Esophagus muscularis mucosa (tissue), 4 donors: ENCODE measurements at regions not wholly inside any gene's neighbourhood (a gene's known extent, or its start where the extent isn't known, plus 50 kb on each side); places are given as distances from the start of the nearest gene placed in this dataset.
"Not testable (repeated sequence)": the region's sequence is repeated elsewhere in the genome, so short reads cannot be mapped to it uniquely, and the experiment has no call there.

Experiments
- DNase-seq: peaks from one replicate; pipeline ENCODE4 v3.0.0-alpha.2; 2017; ENCODE audit errors: extremely low spot score
- H3K27ac ChIP-seq, 4 donors: fragments of 200-600 bp; sonication (generic); replicated peaks in 1 of 4; 1 replicate in 3 of 4; 2 replicates in 1 of 4; pipeline ENCODE4 v1.5.1; 2016 to 2019; ENCODE audit warnings: mild to moderate bottlenecking in 1 of 4
- H3K27me3 ChIP-seq, 4 donors: fragments of 200-600 bp; sonication (generic); one replicate each; pipeline versions ENCODE4 v1.5.1 to v1.6.0; 2016 to 2019
- H3K36me3 ChIP-seq, 4 donors: fragments of 200-600 bp; sonication (generic); one replicate each; pipeline ENCODE4 v1.5.1; 2016 to 2019
- H3K4me1 ChIP-seq, 4 donors: fragments of 200-600 bp; sonication (generic); one replicate each; pipeline ENCODE4 v1.5.1; 2016 to 2019
- H3K4me3 ChIP-seq, 4 donors: fragments of 200-600 bp; sonication (generic); 1 replicate in 2 of 4; 2 replicates in 2 of 4; pipeline ENCODE4 v1.5.1; 2016 to 2019; ENCODE audit warnings: mild to moderate bottlenecking in 4 of 4, moderate library complexity in 1 of 4
- H3K9me3 ChIP-seq, 4 donors: fragments of 200-600 bp; sonication (generic); 1 replicate in 3 of 4; 2 replicates in 1 of 4; pipeline ENCODE4 v1.5.1; 2016 to 2019
- CTCF ChIP-seq, 3 experiments: fragments of 200-600 bp in 2 of 3; fragments of 450-650 bp in 1 of 3; sonication (generic) in 2 of 3; IDR thresholded peaks; one replicate each; pipeline ENCODE4 v1.5.1; 2017 to 2019; ENCODE audit warnings: antibody characterized with exemption in 3 of 3, mild to moderate bottlenecking in 2 of 3, moderate library complexity in 1 of 3
- EP300 ChIP-seq: sonication (generic); formaldehyde crosslinking; IDR thresholded peaks from one replicate; pipeline ENCODE4 v1.6.1; 2017; ENCODE audit warnings: antibody characterized with exemption
- POLR2A ChIP-seq: fragments of 450-650 bp; IDR thresholded peaks from one replicate; pipeline ENCODE4 v1.6.1; 2017; ENCODE audit warnings: antibody characterized with exemption, moderate library complexity, mild to moderate bottlenecking, low read depth
- POLR2AphosphoS5 ChIP-seq, 2 donors: sonication (generic); formaldehyde crosslinking; IDR thresholded peaks; one replicate each; pipeline ENCODE4 v1.6.1; 2017; ENCODE audit warnings: antibody characterized with exemption in 2 of 2
- WGBS: methylation state at CpG from one replicate; pipeline ENCODE4 v1.1.5; 2018; 5-methylcytosine and 5-hydroxymethylcytosine counted together
- intact Hi-C: fragments of 100-400 bp; cut with DNase I; formaldehyde crosslinking; loops from one replicate; pipeline ENCODE4 v1.15.1; 2023

- no peak for TF ChIP-seq CTCF (IDR thresholded peaks at IDR 0.05)
- no peak for TF ChIP-seq POLR2AphosphoS5 (IDR thresholded peaks at IDR 0.05)
- no peak for TF ChIP-seq POLR2A
- TF ChIP-seq EP300, result no peak
- Histone ChIP-seq H3K4me3 (no peak overlapping the region), H3K27me3 (no peaks in the 10 kb centered on the region), H3K9me3 (no peaks in the 10 kb centered on the region), H3K4me1 (peaks cover 3 to 16% (median 9%) of the 10 kb centered on the region in 4 donors), H3K27ac (no peak overlapping the region), H3K36me3 (no peaks in the 10 kb centered on the region)
- WGBS, result 71% methylated on average over 2 of the region's 2 CpGs
- intact Hi-C loops, result no loop called here
- no peak for DNase-seq
Measured at GRCh38 chr4:15194520-15194919, 192.2 kb downstream of the CPEB2 start.

DNA sequence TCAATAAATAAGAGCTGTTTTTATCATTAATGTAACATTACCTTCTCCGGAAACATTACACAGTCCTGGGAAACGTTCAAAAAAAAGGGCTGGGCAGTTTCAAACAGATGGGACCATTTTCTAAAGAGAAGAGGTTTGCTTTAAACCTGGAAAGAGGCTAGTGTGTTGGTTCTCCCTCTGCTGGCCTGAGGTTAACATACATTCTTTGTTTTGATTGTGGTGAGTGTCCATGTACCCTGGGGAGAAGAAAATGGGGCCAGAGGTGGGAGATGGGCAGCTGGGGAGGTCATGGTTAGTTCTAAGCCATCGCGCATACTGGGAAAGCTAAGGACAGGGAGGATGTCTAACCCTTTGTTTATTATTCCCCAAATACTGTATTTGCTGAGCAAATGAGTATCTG is 194.7 kb downstream of the CPEB2 start:
- TF ChIP-seq CTCF (IDR thresholded peaks at IDR 0.05) (no peak), EP300 (no peak), POLR2AphosphoS5 (IDR thresholded peaks at IDR 0.05) (no peak), POLR2A (no peak)
- WGBS, result 71% methylated on average over 4 of the region's 4 CpGs
- no peak for DNase-seq
- no peaks in the 10 kb centered on the region for H3K36me3 ChIP-seq
- no peaks in the 10 kb centered on the region for H3K27me3 ChIP-seq
- H3K4me3 ChIP-seq, result no peak overlapping the region
- intact Hi-C loops, result no loop called here
- H3K9me3 ChIP-seq, result no peaks in the 10 kb centered on the region
- H3K4me1 ChIP-seq, result peaks cover 3 to 16% (median 9%) of the 10 kb centered on the region in 4 donors
- no peak overlapping the region for H3K27ac ChIP-seq

- H3K36me3 ChIP-seq, result no peaks in the 10 kb centered on the region
- H3K27me3 ChIP-seq, result no peaks in the 10 kb centered on the region
- H3K4me1 ChIP-seq, result peaks cover 3 to 16% (median 9%) of the 10 kb centered on the region in 4 donors
- H3K4me3 ChIP-seq, result no peak overlapping the region
- no peak for DNase-seq
- H3K27ac ChIP-seq, result no peak overlapping the region
- 34% methylated on average over 11 of the region's 11 CpGs for WGBS
- intact Hi-C loops, result no loop called here
- no peaks in the 10 kb centered on the region for H3K9me3 ChIP-seq
- TF ChIP-seq POLR2AphosphoS5 (IDR thresholded peaks at IDR 0.05) (no peak), EP300 (no peak), POLR2A (no peak), CTCF (IDR thresholded peaks at IDR 0.05) (no peak)
Measured at GRCh38 chr4:15198070-15198727, 195.9 kb downstream of the CPEB2 start.

DNA sequence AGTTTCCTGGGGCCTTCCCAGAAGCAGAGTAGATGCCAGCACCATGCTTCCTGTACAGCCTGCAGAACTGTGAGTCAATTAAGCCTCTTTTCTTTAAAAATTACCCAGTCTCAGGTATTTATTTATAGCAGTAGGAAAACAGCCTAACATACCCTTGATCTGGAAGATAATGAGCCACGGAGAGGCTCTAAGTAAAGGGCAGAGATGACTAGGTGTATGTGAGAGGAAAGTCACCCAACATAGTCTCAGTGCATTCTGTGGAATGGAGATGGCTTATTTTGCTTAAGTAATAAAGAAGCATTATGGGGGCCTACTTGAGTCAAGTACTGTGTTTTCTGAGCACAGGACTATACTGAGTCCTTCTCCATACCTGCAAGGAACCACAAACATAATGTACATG is 199.5 kb downstream of the CPEB2 start:
- TF ChIP-seq POLR2A, result no peak
- TF ChIP-seq CTCF (IDR thresholded peaks at IDR 0.05), result no peak
- TF ChIP-seq POLR2AphosphoS5 (IDR thresholded peaks at IDR 0.05), result no peak
- no peak for TF ChIP-seq EP300
- H3K4me1 ChIP-seq, result peaks cover 3 to 16% (median 9%) of the 10 kb centered on the region in 4 donors
- no peak for DNase-seq
- 80% methylated on average over 1 of the region's 1 CpG for WGBS
- intact Hi-C loops, result no loop called here
- H3K9me3 ChIP-seq, result peaks cover 0 to 11% (median 3%) of the 10 kb centered on the region in 4 donors
- no peaks in the 10 kb centered on the region for H3K36me3 ChIP-seq
- no peak overlapping the region for H3K27ac ChIP-seq
- H3K4me3 ChIP-seq, result no peak overlapping the region
- H3K27me3 ChIP-seq, result no peaks in the 10 kb centered on the region

DNA sequence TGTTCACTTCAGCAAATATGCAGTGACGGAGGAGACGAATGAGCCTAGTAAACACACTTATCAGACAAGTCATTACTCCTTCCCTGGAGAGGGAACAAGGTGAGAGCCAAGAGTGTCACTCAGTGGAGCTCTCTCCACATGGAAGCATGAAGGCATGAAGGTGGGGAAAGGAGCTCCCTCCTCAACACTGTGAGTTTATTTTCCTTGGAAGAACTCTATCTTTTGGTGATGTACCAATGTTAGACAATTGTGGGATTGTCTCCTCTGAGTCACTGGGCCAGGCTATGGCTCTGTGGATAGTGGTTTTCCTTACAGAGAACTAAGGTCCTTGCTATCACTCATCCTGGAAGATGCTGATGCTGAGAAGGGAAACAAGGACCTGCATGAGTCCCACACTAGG is 200.2 kb downstream of the CPEB2 start:
- H3K9me3 ChIP-seq, result peaks cover 0 to 18% (median 9%) of the 10 kb centered on the region in 4 donors
- WGBS, result 95% methylated on average over 2 of the region's 2 CpGs
- H3K36me3 ChIP-seq, result no peaks in the 10 kb centered on the region
- TF ChIP-seq POLR2AphosphoS5 (IDR thresholded peaks at IDR 0.05) (no peak), POLR2A (no peak), EP300 (no peak), CTCF (IDR thresholded peaks at IDR 0.05) (no peak)
- no peak overlapping the region for H3K27ac ChIP-seq
- peaks cover 3 to 11% (median 9%) of the 10 kb centered on the region in 4 donors for H3K4me1 ChIP-seq
- intact Hi-C loops, result no loop called here
- no peak for DNase-seq
- no peak overlapping the region for H3K4me3 ChIP-seq
- no peaks in the 10 kb centered on the region for H3K27me3 ChIP-seq

GRCh38 chr4:15206526-15206925 is 204.2 kb downstream of the CPEB2 start:
- H3K27me3 ChIP-seq, H3K4me1 ChIP-seq, H3K4me3 ChIP-seq, H3K27ac ChIP-seq, intact Hi-C loops, H3K36me3 ChIP-seq, DNase-seq: not testable (repeated sequence)
- WGBS, result 75% methylated on average over 3 of the region's 3 CpGs
- peaks cover 0 to 18% (median 9%) of the 10 kb centered on the region in 4 donors for H3K9me3 ChIP-seq
